Progenitor cell of endocrine pancreas (in vitro differentiated cells): ENCODE measurements at regions not wholly inside any gene's neighbourhood (a gene's known extent, or its start where the extent isn't known, plus 50 kb on each side); places are given as distances from the start of the nearest gene placed in this dataset.
A peak's percentile ranks its signal among the peaks of the same experiment; 100 is the strongest.

Experiments used
- DNase-seq: peaks from one replicate; pipeline ENCODE4 v3.0.0; 2021; ENCODE audit warnings: low spot score; ENCODE audit not compliant: unreplicated experiment
- H3K27ac Mint-ChIP-seq: 2 replicates; pipeline ENCODE4 v1.8.0; 2021; ENCODE audit warnings: mild to moderate bottlenecking, moderate library complexity, mixed read lengths
- H3K27me3 Mint-ChIP-seq: 2 replicates; pipeline ENCODE4 v1.8.0; 2021; ENCODE audit warnings: mixed read lengths
- H3K36me3 Mint-ChIP-seq: 2 replicates; pipeline ENCODE4 v1.8.0; 2022; ENCODE audit warnings: mixed read lengths; ENCODE audit not compliant: insufficient read depth
- H3K4me1 Mint-ChIP-seq: 2 replicates; pipeline ENCODE4 v1.8.0; 2021; ENCODE audit warnings: low read depth, mixed read lengths
- H3K4me3 Mint-ChIP-seq: 2 replicates; pipeline ENCODE4 v1.8.0; 2021; ENCODE audit warnings: low read depth, mild to moderate bottlenecking, moderate library complexity, mixed read lengths
- H3K9me3 Mint-ChIP-seq: 2 replicates; pipeline ENCODE4 v1.8.0; 2021; ENCODE audit warnings: low read depth, mixed read lengths
- CTCF ChIP-seq: fragments of 200-600 bp; sonication (generic); IDR thresholded peaks from one replicate; pipeline ENCODE4 v1.5.0; 2021; ENCODE audit warnings: antibody characterized with exemption, mild to moderate bottlenecking; ENCODE audit not compliant: unreplicated experiment

DNA sequence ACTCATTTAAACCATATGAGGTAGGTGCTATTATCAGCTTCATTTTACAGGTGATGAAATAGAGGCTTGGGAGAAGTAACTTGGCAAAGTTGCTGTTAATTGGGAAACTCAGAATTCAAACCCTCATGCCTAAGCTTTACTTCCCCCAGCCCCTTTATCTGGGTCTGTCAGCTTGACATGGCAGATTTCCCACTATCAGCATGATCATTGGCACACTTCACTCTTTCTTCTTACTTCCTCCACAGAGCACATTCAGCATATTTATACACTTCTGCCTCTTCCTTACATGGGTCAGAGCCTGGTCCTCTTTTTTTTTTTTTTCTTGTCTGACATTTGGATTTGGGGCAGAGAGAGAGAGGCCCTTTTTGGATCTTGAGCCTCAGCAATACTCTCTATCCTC is 56.5 kb upstream of the ARX start:
- no peak for DNase-seq
- no peak overlapping the region for H3K4me3 Mint-ChIP-seq
- H3K27ac Mint-ChIP-seq, result no peak overlapping the region
- no peaks in the 10 kb centered on the region for H3K36me3 Mint-ChIP-seq
- peaks cover 7% of the 10 kb centered on the region for H3K9me3 Mint-ChIP-seq
- no peaks in the 10 kb centered on the region for H3K4me1 Mint-ChIP-seq
- H3K27me3 Mint-ChIP-seq, result peaks cover 6% of the 10 kb centered on the region
- no peak for TF ChIP-seq CTCF

GRCh38 chrX:25070038-25070437 is 54.3 kb upstream of the ARX start:
- peaks cover 3% of the 10 kb centered on the region for H3K27me3 Mint-ChIP-seq
- no peaks in the 10 kb centered on the region for H3K4me1 Mint-ChIP-seq
- H3K27ac Mint-ChIP-seq, result no peak overlapping the region
- no peaks in the 10 kb centered on the region for H3K36me3 Mint-ChIP-seq
- TF ChIP-seq CTCF, result no peak
- H3K9me3 Mint-ChIP-seq, result peaks cover 7% of the 10 kb centered on the region
- no peak for DNase-seq
- no peak overlapping the region for H3K4me3 Mint-ChIP-seq

DNA sequence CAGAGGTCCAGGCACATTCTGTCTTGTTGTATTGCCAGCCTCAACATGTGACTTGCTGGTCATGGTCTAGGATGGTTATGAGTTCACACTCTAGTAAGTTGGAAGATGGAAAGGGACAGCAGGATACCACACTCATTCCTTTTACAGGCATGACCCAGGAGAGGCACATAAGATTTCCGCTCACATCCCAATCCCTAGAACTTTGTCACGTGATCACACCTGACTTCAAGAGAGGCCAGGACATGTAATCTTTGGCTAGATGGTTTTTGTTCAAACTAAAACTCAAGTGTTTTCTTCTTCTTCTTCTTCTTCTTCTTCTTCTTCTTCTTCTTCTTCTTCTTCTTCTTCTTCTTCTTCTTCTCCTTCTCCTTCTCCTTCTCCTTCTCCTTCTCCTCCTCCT is 53.4 kb upstream of the ARX start:
- no peaks in the 10 kb centered on the region for H3K36me3 Mint-ChIP-seq
- no peak overlapping the region for H3K4me3 Mint-ChIP-seq
- H3K27ac Mint-ChIP-seq, result no peak overlapping the region
- TF ChIP-seq CTCF, result no peak
- peaks cover 3% of the 10 kb centered on the region for H3K27me3 Mint-ChIP-seq
- no peak for DNase-seq
- H3K9me3 Mint-ChIP-seq, result peaks cover 7% of the 10 kb centered on the region
- no peaks in the 10 kb centered on the region for H3K4me1 Mint-ChIP-seq

DNA sequence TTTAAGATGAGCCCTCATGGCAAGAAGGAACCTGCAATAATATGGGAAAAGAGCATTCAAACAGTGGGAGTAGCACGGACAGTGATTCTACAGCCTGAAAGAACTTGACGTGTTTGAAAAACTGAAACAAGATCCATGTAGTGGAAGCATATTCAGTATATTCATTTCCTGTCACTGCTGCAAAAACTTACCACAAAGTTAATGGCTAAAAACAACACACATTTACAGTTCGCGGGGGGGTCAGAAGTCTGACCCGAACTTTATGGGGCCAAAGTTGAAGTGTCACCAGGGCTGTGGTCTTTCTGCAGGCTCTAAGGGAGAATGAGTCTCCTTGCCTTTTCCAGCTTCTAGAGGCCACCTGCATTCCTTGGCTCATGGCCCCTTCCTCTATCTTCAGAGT is 52.6 kb upstream of the ARX start:
- Mint-ChIP-seq H3K36me3 (no peaks in the 10 kb centered on the region), H3K9me3 (peaks cover 7% of the 10 kb centered on the region), H3K27me3 (peaks cover 3% of the 10 kb centered on the region), H3K4me1 (no peaks in the 10 kb centered on the region), H3K27ac (no peak overlapping the region), H3K4me3 (no peak overlapping the region)
- DNase-seq, result no peak
- TF ChIP-seq CTCF, result no peak

DNA sequence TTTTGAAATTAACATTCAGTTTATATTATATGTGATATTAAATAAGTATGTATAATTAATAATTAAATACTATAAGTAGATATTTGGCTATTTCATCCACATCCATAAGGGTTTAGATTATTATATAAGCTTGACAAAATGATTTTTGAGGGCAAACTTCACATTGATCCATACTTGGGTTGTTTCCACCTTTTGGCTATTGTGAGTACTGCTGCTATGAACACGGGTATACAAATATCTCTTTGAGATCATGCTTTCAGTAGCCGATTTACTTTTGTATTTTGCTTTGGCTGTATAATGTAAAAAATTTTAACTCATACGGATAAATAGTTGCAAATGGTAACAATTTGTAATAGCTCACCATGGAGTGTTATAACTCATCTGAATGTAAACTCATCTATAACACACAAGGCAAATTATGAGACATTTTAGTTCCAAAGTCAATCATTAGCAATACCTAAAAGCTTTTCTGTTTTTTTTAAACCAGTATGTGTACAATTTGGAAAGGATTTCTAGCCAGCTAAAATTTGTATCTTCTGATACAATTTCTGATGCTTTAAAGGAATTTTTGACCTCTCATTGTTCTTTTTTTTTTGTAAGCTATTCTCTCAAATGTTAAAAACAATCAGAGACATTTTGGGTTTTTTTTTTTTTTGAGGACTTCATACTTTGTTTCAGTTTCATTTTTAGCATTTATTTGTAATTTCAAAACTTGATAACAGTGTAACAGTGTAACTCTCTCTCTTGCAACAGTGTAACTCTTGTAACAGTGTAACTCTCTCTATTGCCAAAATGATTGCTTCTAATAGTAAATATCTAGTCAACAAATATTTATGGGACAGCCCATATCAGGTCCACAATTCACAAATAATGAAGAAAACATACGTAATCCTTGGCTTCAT is 51.8 kb upstream of the ARX start:
- no peak overlapping the region for H3K4me3 Mint-ChIP-seq

More for the DNA sequence above, 51.8 kb upstream of the ARX start:
- H3K27me3 Mint-ChIP-seq, result peaks cover 3% of the 10 kb centered on the region
- no peaks in the 10 kb centered on the region for H3K36me3 Mint-ChIP-seq
- DNase-seq, result no peak
- H3K9me3 Mint-ChIP-seq, result peaks cover 7% of the 10 kb centered on the region
- no peak overlapping the region for H3K27ac Mint-ChIP-seq
- TF ChIP-seq CTCF, result peak; percentile 17
- no peaks in the 10 kb centered on the region for H3K4me1 Mint-ChIP-seq
